NCI-H2196 (cell line): ENCODE measurements at regions not wholly inside any gene's neighbourhood (a gene's known extent, or its start where the extent isn't known, plus 50 kb on each side); places are given as distances from the start of the nearest gene placed in this dataset.

Experiments used
- DNase-seq: peaks from one replicate; lab custom pipeline; 2025; ENCODE audit not compliant: unreplicated experiment; lab: John Stamatoyannopoulos, UW

- DNase-seq = no peak
These were observed 72.2 kb downstream of the PRDM9 start for GRCh38 chr5:23579566-23579965.

- no peak for DNase-seq
These were observed 75.7 kb downstream of the PRDM9 start for GRCh38 chr5:23583081-23583480.

GRCh38 chr5:23588841-23589326 is 81.5 kb downstream of the PRDM9 start:
- DNase-seq = no peak

GRCh38 chr5:23591250-23591649 is 83.8 kb downstream of the PRDM9 start:
- DNase-seq = no peak

GRCh38 chr5:23606927-23607326 is 99.5 kb downstream of the PRDM9 start:
- no peak for DNase-seq

- DNase-seq = no peak
These were observed 105.3 kb downstream of the PRDM9 start for GRCh38 chr5:23612701-23613100.

GRCh38 chr5:23613566-23613965 is 106.2 kb downstream of the PRDM9 start:
- DNase-seq = no peak

- DNase-seq = no peak
These were observed 107.0 kb downstream of the PRDM9 start for GRCh38 chr5:23614422-23614821.

- no peak for DNase-seq
These were observed 119.6 kb downstream of the PRDM9 start for GRCh38 chr5:23626961-23627360.

GRCh38 chr5:23627976-23628375 is 120.6 kb downstream of the PRDM9 start:
- no peak for DNase-seq

- no peak for DNase-seq
These were observed 122.0 kb downstream of the PRDM9 start for GRCh38 chr5:23629396-23629795.

- no peak for DNase-seq
These were observed 124.1 kb downstream of the PRDM9 start for GRCh38 chr5:23631302-23632045.

- no peak for DNase-seq
These were observed 128.5 kb downstream of the PRDM9 start for GRCh38 chr5:23635938-23636337.

- no peak for DNase-seq
These were observed 131.9 kb downstream of the PRDM9 start for GRCh38 chr5:23639326-23639725.

GRCh38 chr5:23648656-23649055 is 141.2 kb downstream of the PRDM9 start:
- no peak for DNase-seq

- no peak for DNase-seq
These were observed 142.2 kb downstream of the PRDM9 start for GRCh38 chr5:23649594-23649993.

GRCh38 chr5:23655674-23656073 is 148.3 kb downstream of the PRDM9 start:
- DNase-seq = no peak

GRCh38 chr5:23675456-23675855 is 168.0 kb downstream of the PRDM9 start:
- no peak for DNase-seq

GRCh38 chr5:23677996-23678395 is 170.6 kb downstream of the PRDM9 start:
- no peak for DNase-seq

- no peak for DNase-seq
These were observed 176.7 kb downstream of the PRDM9 start for GRCh38 chr5:23684103-23684502.

GRCh38 chr5:23703940-23704855 is 196.8 kb downstream of the PRDM9 start:
- DNase-seq = peak; percentile 3

GRCh38 chr5:23717486-23717885 is 210.1 kb downstream of the PRDM9 start:
- no peak for DNase-seq
